ENCODE measurements at regions not wholly inside any gene's neighbourhood (a gene's known extent, or its start where the extent isn't known, plus 50 kb on each side); places are given as distances from the start of the nearest gene placed in this dataset.

- DNase-seq = no peak
Observed at GRCh38 chr15:47355759-47356158, 361.5 kb upstream of the SEMA6D start.

GRCh38 chr15:47356297-47356696, 361.0 kb upstream of the SEMA6D start:
- no peak for DNase-seq

GRCh38 chr15:47358876-47359275, 358.4 kb upstream of the SEMA6D start:
- no peak for DNase-seq

GRCh38 chr15:47360305-47360704, 357.0 kb upstream of the SEMA6D start:
- no peak for DNase-seq

GRCh38 chr15:47362118-47362905, 355.0 kb upstream of the SEMA6D start:
- DNase-seq = no peak

GRCh38 chr15:47363653-47364052, 353.7 kb upstream of the SEMA6D start:
- no peak for DNase-seq

- no peak for DNase-seq
Observed at GRCh38 chr15:47364230-47365141, 352.8 kb upstream of the SEMA6D start.

GRCh38 chr15:47366884-47367283, 350.4 kb upstream of the SEMA6D start:
- peak; percentile 1 for DNase-seq

GRCh38 chr15:47367726-47368390, 349.4 kb upstream of the SEMA6D start:
- no peak for DNase-seq

GRCh38 chr15:47371939-47372338, 345.4 kb upstream of the SEMA6D start:
- no peak for DNase-seq

- DNase-seq = no peak
Observed at GRCh38 chr15:47374222-47374621, 343.1 kb upstream of the SEMA6D start.

- DNase-seq = no peak
Observed at GRCh38 chr15:47376190-47376589, 341.1 kb upstream of the SEMA6D start.

GRCh38 chr15:47377465-47377864, 339.8 kb upstream of the SEMA6D start:
- no peak for DNase-seq

- DNase-seq = no peak
Observed at GRCh38 chr15:47378527-47378926, 338.8 kb upstream of the SEMA6D start.

GRCh38 chr15:47383102-47383501, 334.2 kb upstream of the SEMA6D start:
- DNase-seq = no peak

- no peak for DNase-seq
Observed at GRCh38 chr15:47383801-47384200, 333.5 kb upstream of the SEMA6D start.

- no peak for DNase-seq
Observed at GRCh38 chr15:47384341-47384740, 333.0 kb upstream of the SEMA6D start.

- no peak for DNase-seq
Observed at GRCh38 chr15:47384776-47385175, 332.5 kb upstream of the SEMA6D start.

GRCh38 chr15:47386459-47386858, 330.8 kb upstream of the SEMA6D start:
- DNase-seq = no peak

- no peak for DNase-seq
Observed at GRCh38 chr15:47388299-47388698, 329.0 kb upstream of the SEMA6D start.

GRCh38 chr15:47390208-47390765, 327.0 kb upstream of the SEMA6D start:
- DNase-seq = no peak

- no peak for DNase-seq
Observed at GRCh38 chr15:47394286-47394809, 323.0 kb upstream of the SEMA6D start.

GRCh38 chr15:47395076-47395475, 322.2 kb upstream of the SEMA6D start:
- no peak for DNase-seq

All from NCI-H146 (cell line).